Panc1 (cell line): ENCODE measurements at regions not wholly inside any gene's neighbourhood (a gene's known extent, or its start where the extent isn't known, plus 50 kb on each side); places are given as distances from the start of the nearest gene placed in this dataset.

Experiments used
- POLR2AphosphoS5 ChIP-seq: IDR thresholded peaks from 2 replicates; pipeline ENCODE4 v1.6.1; 2012; ENCODE audit warnings: mild to moderate bottlenecking, low read depth, low read length, moderate library complexity
- REST ChIP-seq, 2 experiments: IDR thresholded peaks; 2 replicates each; pipeline ENCODE4 v1.6.1; 2011 to 2012; ENCODE audit warnings: low read depth in 2 of 2, control low read depth in 1 of 2, low read length in 1 of 2, mild to moderate bottlenecking in 1 of 2, moderate library complexity in 1 of 2; ENCODE audit not compliant: insufficient read depth in 1 of 2

- TF ChIP-seq POLR2AphosphoS5 (no peak), REST (IDR thresholded peaks at IDR 0.05; ENCODE audit: insufficient read depth in 1 of 2, low read depth in 2 of 2, low read length in 1 of 2) (no peak)
Measured at GRCh38 chr1:218514689-218515088, 169.6 kb downstream of the TGFB2 start.
